OCI-LY7 (cell line): ENCODE measurements at regions not wholly inside any gene's neighbourhood (a gene's known extent, or its start where the extent isn't known, plus 50 kb on each side); places are given as distances from the start of the nearest gene placed in this dataset.
"Not testable (repeated sequence)": the region's sequence is repeated elsewhere in the genome, so short reads cannot be mapped to it uniquely, and the experiment has no call there.

Experiments
- BruUV-seq: library from RNA; stranded (reverse); fragments of 400-500 nt; replicated peaks from 2 replicates; lab custom pipeline; 2021; lab: Mats Ljungman, UMichigan
- CTCF ChIA-PET: fragments of 300-600 bp; sonication (Branson Sonifier 250); formaldehyde crosslinking; loops from one replicate; lab custom pipeline; 2022; ENCODE audit warnings: antibody characterized with exemption; ENCODE audit not compliant: unreplicated experiment; lab: Charles Lee
- POLR2A ChIA-PET: fragments of 300-600 bp; sonication (Branson Sonifier 250); formaldehyde crosslinking; loops from one replicate; lab custom pipeline; 2022; ENCODE audit warnings: antibody characterized with exemption; lab: Charles Lee
- DNase-seq: peaks from one replicate; pipeline ENCODE4 v3.0.0-alpha.2; 2015; ENCODE audit warnings: low spot score
- H2AFZ ChIP-seq: fragments of 200-600 bp; sonication (generic), shearing (Covaris generic); 2 replicates; pipeline ENCODE4 v1.6.1; 2014; ENCODE audit warnings: mild to moderate bottlenecking, antibody characterized with exemption, low read length, moderate library complexity
- H3K27ac ChIP-seq: fragments of 200-600 bp; sonication (generic); 2 replicates; pipeline ENCODE4 v1.5.1; 2014; ENCODE audit warnings: mixed run types, low read depth, mild to moderate bottlenecking, moderate library complexity, low read length, inconsistent platforms; ENCODE audit not compliant: poor library complexity, severe bottlenecking
- H3K36me3 ChIP-seq: fragments of 200-600 bp; sonication (generic); 2 replicates; pipeline ENCODE4 v1.6.1; 2014; ENCODE audit warnings: mild to moderate bottlenecking, antibody characterized with exemption, low read length, moderate library complexity, mixed read lengths; ENCODE audit not compliant: insufficient read depth
- H3K4me1 ChIP-seq: fragments of 200-600 bp; sonication (generic); 2 replicates; pipeline ENCODE4 v1.5.1; 2014; ENCODE audit warnings: mild to moderate bottlenecking, low read length; ENCODE audit not compliant: insufficient read depth, poor library complexity, severe bottlenecking
- H3K4me2 ChIP-seq: fragments of 200-600 bp; sonication (generic); 2 replicates; pipeline ENCODE4 v1.6.1; 2014; ENCODE audit warnings: mild to moderate bottlenecking, low read length
- H3K4me3 ChIP-seq: fragments of 200-600 bp; sonication (generic); 2 replicates; pipeline ENCODE4 v1.5.1; 2014; ENCODE audit warnings: mild to moderate bottlenecking, low read depth, low read length; ENCODE audit not compliant: poor library complexity, severe bottlenecking
- H3K79me2 ChIP-seq: fragments of 200-600 bp; sonication (generic); 2 replicates; pipeline ENCODE4 v1.6.1; 2016; ENCODE audit warnings: low read depth, mild to moderate bottlenecking, low read length, moderate library complexity, mixed read lengths; ENCODE audit not compliant: insufficient read depth
- H3K9me2 ChIP-seq: fragments of 200-600 bp; sonication (generic); 2 replicates; pipeline ENCODE4 v1.6.1; 2016; ENCODE audit warnings: mild to moderate bottlenecking, low read length, mixed read lengths; ENCODE audit not compliant: insufficient read depth
- H3K9me3 ChIP-seq: fragments of 200-600 bp; sonication (generic); 2 replicates; pipeline ENCODE4 v1.6.1; 2014; ENCODE audit warnings: mild to moderate bottlenecking, mixed run types, low read length, mixed read lengths
- H4K20me1 ChIP-seq: fragments of 200-600 bp; sonication (generic); 2 replicates; pipeline ENCODE4 v1.6.1; 2014; ENCODE audit warnings: mild to moderate bottlenecking, antibody characterized with exemption, low read length, moderate library complexity, mixed read lengths; ENCODE audit not compliant: insufficient read depth
- EZH2phosphoT487 ChIP-seq: fragments of 200-600 bp; sonication (generic); IDR thresholded peaks from 2 replicates; pipeline ENCODE4 v1.6.1; 2018; ENCODE audit warnings: low read depth, borderline replicate concordance, mild to moderate bottlenecking, mixed run types, antibody characterized with exemption, low read length, moderate library complexity, mixed read lengths
- intact Hi-C: fragments of 100-400 bp; cut with micrococcal nuclease; formaldehyde crosslinking; loops from one replicate; pipeline ENCODE4 v1.10.0; 2022; ENCODE audit not compliant: unreplicated experiment
- TF ChIP-seq, protein P1 (sequence below): fragments of 200-600 bp; sonication (generic); conservative IDR thresholded peaks from 2 replicates; pipeline ENCODE4 v1.5.1; 2014; ENCODE audit warnings: mild to moderate bottlenecking, antibody characterized with exemption, low read length, moderate library complexity, mixed read lengths

DNA sequence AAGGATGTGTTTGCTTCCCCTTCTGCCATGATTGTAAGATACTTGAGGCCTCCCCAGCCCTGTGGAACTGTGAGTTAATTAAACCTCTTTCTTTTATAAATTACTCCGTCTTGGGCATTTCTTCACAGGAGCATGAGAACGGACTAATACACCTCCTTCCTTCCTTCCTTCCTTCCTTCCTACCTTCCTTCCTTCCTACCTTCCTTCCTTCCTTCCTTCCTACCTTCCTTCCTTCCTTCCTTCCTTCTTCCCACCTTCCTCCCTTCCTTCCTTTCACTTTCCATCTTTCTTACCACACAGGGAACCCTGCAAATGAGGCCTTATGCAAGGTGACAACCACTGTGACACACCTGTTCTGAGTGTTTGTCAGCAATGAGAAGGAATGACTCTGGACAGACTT lies 141.3 kb upstream of the EXOC2 start:
- TF ChIP-seq, protein P1, sequence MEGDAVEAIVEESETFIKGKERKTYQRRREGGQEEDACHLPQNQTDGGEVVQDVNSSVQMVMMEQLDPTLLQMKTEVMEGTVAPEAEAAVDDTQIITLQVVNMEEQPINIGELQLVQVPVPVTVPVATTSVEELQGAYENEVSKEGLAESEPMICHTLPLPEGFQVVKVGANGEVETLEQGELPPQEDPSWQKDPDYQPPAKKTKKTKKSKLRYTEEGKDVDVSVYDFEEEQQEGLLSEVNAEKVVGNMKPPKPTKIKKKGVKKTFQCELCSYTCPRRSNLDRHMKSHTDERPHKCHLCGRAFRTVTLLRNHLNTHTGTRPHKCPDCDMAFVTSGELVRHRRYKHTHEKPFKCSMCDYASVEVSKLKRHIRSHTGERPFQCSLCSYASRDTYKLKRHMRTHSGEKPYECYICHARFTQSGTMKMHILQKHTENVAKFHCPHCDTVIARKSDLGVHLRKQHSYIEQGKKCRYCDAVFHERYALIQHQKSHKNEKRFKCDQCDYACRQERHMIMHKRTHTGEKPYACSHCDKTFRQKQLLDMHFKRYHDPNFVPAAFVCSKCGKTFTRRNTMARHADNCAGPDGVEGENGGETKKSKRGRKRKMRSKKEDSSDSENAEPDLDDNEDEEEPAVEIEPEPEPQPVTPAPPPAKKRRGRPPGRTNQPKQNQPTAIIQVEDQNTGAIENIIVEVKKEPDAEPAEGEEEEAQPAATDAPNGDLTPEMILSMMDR: no peak
- no peak for TF ChIP-seq EZH2phosphoT487
- no peaks in the 10 kb centered on the region for H3K4me1 ChIP-seq
- no peaks in the 10 kb centered on the region for H3K9me2 ChIP-seq
- H3K4me2 ChIP-seq: no peak overlapping the region
- no peak for DNase-seq
- no peaks in the 10 kb centered on the region for H4K20me1 ChIP-seq
- intact Hi-C loops: no loop called here
- POLR2A ChIA-PET: no interaction called here
- BruUV-seq: no TSS peak
- no peak overlapping the region for H2AFZ ChIP-seq
- H3K79me2 ChIP-seq: no peaks in the 10 kb centered on the region
- H3K36me3 ChIP-seq: no peaks in the 10 kb centered on the region
- no peak overlapping the region for H3K4me3 ChIP-seq
- no peak overlapping the region for H3K27ac ChIP-seq
- CTCF ChIA-PET: no interaction called here
- peaks cover 7% of the 10 kb centered on the region; the same call in 1 of the 2 replicates for H3K9me3 ChIP-seq

DNA sequence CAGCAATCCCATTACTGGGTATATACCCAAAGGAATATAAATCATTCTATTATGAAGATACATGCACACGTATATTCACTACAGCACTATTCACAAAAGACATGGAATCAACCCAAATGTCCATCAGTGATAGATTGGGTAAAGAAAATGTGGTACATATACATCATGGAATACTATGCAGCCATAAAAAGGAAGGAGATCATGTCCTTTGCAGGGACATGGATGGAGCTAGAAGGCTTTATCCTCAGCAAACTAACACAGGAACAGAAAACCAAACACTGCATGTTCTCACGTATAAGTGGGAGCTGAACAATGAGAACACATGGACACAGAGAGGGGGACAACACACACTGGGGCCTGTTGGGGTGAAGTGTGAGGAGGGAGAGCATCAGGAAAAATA lies 139.9 kb upstream of the EXOC2 start:
- H2AFZ ChIP-seq, H3K9me2 ChIP-seq, CTCF ChIA-PET, H3K9me3 ChIP-seq, H3K4me2 ChIP-seq, H3K4me3 ChIP-seq, H3K4me1 ChIP-seq, POLR2A ChIA-PET, DNase-seq, H3K36me3 ChIP-seq, intact Hi-C loops, H3K79me2 ChIP-seq, H3K27ac ChIP-seq, H4K20me1 ChIP-seq, BruUV-seq: not testable (repeated sequence)

DNA sequence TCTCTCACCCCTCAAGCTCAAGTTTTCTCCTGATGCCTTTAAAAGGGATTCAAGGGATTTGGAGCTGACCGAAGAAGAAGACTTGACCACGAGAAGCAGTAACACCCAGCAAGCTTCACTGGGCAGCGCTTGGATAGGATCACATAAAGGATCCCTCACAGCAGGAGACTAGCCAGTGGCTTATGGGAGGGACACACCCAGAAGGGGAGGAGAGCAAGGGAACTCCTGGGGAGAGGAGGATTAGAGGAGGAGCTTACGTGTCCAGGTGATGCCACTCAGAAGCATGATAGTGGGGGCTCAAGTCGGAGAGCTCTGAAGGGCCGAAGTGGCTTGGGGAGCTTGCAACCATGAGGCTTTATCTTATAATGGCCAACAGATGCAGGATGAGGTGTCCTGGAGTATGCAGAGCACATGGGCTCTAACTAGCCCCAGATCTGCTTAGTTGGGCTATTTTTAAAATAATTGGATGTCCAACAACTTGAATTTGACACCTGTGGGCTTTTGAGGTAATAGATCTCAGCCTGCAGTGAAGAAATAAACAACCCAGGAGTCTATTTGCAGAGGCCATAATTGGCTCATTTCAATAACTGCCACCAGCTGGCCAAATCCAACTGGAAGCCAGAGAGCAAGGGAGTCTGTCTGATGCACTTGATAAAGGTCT lies 137.9 kb upstream of the EXOC2 start:
- peaks cover 7% of the 10 kb centered on the region; the same call in 1 of the 2 replicates for H3K9me3 ChIP-seq
- H3K27ac ChIP-seq: no peak overlapping the region
- no TSS peak for BruUV-seq
- POLR2A ChIA-PET: no interaction called here
- CTCF ChIA-PET: no interaction called here
- no peaks in the 10 kb centered on the region for H4K20me1 ChIP-seq
- no peak overlapping the region for H3K4me3 ChIP-seq
- no peaks in the 10 kb centered on the region for H3K36me3 ChIP-seq
- H3K79me2 ChIP-seq: no peaks in the 10 kb centered on the region
- intact Hi-C loops: no loop called here
- DNase-seq: no peak
- H3K4me1 ChIP-seq: no peaks in the 10 kb centered on the region
- H3K9me2 ChIP-seq: no peaks in the 10 kb centered on the region
- TF ChIP-seq, protein P1: no peak
- TF ChIP-seq EZH2phosphoT487: no peak
- H3K4me2 ChIP-seq: no peak overlapping the region
- H2AFZ ChIP-seq: no peak overlapping the region
